ENCODE measurements at regions not wholly inside any gene's neighbourhood (a gene's known extent, or its start where the extent isn't known, plus 50 kb on each side); places are given as distances from the start of the nearest gene placed in this dataset.

GRCh38 chr21:27507695-27508094 lies 540.8 kb upstream of the ADAMTS5 start:
- no peak for DNase-seq (ENCODE audit: low read depth)

- DNase-seq (ENCODE audit: low read depth), result no peak
Measured at GRCh38 chr21:27505516-27505915, 538.6 kb upstream of the ADAMTS5 start.

DNA sequence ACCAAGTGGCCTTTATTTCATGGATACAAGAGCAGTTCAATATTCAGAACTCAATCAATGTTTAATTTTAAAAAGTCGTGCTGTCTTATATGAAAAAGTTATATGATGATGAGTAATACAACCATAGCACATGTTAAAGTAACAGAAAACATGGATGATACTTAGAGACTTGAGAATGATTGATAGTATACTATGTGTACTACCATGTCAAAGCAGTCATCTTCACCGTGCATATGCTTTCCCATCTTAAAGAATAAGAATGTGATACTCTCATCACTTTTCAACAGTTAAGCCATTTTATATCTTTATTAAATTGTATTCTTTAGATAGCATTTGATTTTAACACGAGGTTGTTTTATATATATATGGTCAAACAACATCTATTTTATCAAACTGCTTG lies 535.9 kb upstream of the ADAMTS5 start:
- DNase-seq (ENCODE audit: low read depth), result no peak

DNA sequence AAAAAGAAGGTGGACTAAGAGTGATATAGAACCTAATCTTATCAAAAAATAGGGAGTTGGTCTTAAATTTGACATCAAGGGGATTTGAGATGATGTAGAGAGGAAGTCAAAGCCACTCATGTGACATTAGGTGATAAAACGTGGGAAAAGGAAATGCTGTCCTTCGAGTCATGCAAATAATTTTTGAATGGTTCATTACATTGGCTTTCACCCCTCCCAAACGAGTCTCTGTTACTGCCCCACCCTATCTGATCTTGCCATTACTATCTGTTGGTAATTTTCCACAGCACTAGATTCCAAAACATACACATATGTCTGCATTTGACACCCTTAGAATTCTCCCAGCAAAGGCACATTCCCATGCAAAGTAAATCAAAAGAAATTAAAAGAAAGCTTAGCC lies 531.1 kb upstream of the ADAMTS5 start:
- DNase-seq (ENCODE audit: low read depth), result no peak

GRCh38 chr21:27495836-27496235 lies 528.9 kb upstream of the ADAMTS5 start:
- no peak for DNase-seq (ENCODE audit: low read depth)

DNA sequence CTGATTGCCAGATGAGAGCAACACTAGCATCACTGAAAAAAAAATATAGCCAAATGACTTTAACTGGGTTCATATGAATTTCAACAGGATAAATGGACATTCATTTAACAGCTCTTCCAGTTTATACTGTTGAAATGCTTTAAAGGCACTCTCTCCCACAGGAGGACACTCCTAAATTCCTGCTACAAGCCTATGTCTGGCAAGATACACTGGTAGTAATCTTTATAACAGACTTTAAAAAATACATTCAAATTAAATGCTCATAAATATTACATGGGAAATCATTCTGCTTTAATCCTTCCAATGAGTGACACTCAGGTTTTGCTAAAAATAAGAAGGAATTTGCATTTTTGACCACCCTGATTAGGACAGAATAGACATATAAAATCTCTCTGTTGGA lies 526.7 kb upstream of the ADAMTS5 start:
- no peak for DNase-seq (ENCODE audit: low read depth)

GRCh38 chr21:27487676-27488075 lies 520.8 kb upstream of the ADAMTS5 start:
- no peak for DNase-seq (ENCODE audit: low read depth)

- DNase-seq (ENCODE audit: low read depth), result no peak
Measured at GRCh38 chr21:27480841-27481261, 514.0 kb upstream of the ADAMTS5 start.

- DNase-seq (ENCODE audit: low read depth), result no peak
Measured at GRCh38 chr21:27477296-27477695, 510.4 kb upstream of the ADAMTS5 start.

- no peak for DNase-seq (ENCODE audit: low read depth)
Measured at GRCh38 chr21:27476696-27477095, 509.8 kb upstream of the ADAMTS5 start.

- no peak for DNase-seq (ENCODE audit: low read depth)
Measured at GRCh38 chr21:27475363-27475955, 508.6 kb upstream of the ADAMTS5 start.

DNA sequence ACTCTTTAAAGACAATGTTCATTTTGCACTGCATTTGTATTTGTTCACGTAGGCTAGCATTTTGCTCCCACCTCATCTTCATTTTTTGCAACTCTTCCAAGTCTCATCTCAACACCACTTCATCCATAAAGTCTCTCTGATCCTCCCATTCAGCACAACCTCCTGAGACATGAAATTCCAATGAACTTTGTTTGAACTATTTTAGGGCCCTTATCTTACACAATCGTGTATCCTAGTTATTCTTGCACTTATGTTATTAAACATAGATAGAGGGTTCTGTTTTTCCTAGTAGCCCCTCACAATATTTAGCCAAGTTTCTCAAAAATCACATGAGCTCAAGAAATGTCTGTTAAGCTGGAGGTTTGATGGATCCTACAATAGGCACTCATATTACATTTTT lies 500.5 kb upstream of the ADAMTS5 start:
- no peak for DNase-seq (ENCODE audit: low read depth)

DNA sequence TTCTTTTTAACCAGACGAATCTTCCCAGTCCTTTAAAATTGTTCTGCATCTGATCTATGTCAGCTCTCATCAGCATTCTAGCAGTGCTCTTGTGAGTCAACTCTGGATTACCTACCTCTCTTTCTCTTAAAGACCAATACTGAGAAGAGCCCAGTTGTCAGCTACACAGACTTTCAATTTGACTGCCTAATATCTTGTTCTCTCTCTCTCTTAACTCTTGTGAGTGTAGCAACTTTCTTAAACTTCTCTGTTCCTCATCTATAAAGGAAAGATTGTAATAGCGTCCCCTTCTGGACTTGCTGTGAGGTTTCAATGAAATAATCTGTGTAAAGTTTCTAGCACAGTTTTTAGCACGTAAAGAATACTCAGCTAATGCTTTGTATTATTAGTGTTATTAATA lies 499.3 kb upstream of the ADAMTS5 start:
- no peak for DNase-seq (ENCODE audit: low read depth)

GRCh38 chr21:27464648-27465047 lies 497.8 kb upstream of the ADAMTS5 start:
- DNase-seq (ENCODE audit: low read depth), result no peak

- no peak for DNase-seq (ENCODE audit: low read depth)
Measured at GRCh38 chr21:27462726-27463125, 495.8 kb upstream of the ADAMTS5 start.

GRCh38 chr21:27454234-27454633 lies 487.3 kb upstream of the ADAMTS5 start:
- no peak for DNase-seq (ENCODE audit: low read depth)

GRCh38 chr21:27451116-27451515 lies 484.2 kb upstream of the ADAMTS5 start:
- no peak for DNase-seq (ENCODE audit: low read depth)

- no peak for DNase-seq (ENCODE audit: low read depth)
Measured at GRCh38 chr21:27450216-27450615, 483.3 kb upstream of the ADAMTS5 start.

- DNase-seq (ENCODE audit: low read depth), result no peak
Measured at GRCh38 chr21:27448960-27449359, 482.1 kb upstream of the ADAMTS5 start.

DNA sequence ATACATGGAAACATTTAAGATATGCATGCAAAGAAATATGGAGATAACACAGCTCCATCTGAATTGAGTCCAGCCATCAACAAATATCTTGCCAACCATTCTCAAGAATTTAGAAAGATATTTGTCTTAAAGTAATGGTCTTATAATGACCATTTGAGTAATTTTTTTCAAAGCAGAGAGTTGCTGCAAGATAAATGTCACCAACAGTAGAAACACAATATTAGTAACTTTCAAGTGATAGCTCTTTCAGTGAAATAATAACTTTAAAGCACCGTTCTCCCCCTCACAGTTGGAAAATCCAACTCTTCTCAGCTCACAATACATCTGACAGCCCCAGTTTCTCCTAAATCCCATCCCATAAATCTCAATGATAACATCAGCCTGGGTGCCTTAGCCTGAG lies 481.0 kb upstream of the ADAMTS5 start:
- no peak for DNase-seq (ENCODE audit: low read depth)

GRCh38 chr21:27429710-27430341 lies 462.9 kb upstream of the ADAMTS5 start:
- no peak for DNase-seq (ENCODE audit: low read depth)

DNA sequence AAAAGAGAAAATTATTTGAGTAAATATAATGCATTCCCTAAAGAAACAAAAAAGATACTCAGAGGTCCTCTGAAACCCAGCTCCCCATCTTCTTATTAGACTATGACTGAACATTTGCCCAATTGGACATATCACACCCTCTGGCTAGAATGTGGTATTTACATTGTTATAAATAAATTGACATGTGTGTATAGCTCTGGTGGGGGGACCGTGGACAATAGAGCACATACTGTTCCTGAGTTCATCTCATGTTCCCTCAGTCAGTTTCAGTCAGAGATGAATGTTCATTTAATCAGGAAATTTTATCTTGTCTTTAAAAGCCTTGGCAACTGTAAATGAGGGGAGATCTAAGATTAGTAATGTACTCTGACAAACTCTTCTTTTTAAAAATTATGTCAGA lies 459.3 kb upstream of the ADAMTS5 start:
- DNase-seq (ENCODE audit: low read depth), result no peak

GRCh38 chr21:27425574-27425973 lies 458.7 kb upstream of the ADAMTS5 start:
- DNase-seq (ENCODE audit: low read depth), result no peak

- DNase-seq (ENCODE audit: low read depth), result no peak
Measured at GRCh38 chr21:27425172-27425571, 458.3 kb upstream of the ADAMTS5 start.

Measured in activated T-helper 1 cell treated with Interleukin-2 at 50 U/mL for 16 hours (primary cell).